ENCODE measurements at regions not wholly inside any gene's neighbourhood (a gene's known extent, or its start where the extent isn't known, plus 50 kb on each side); places are given as distances from the start of the nearest gene placed in this dataset.

DNA sequence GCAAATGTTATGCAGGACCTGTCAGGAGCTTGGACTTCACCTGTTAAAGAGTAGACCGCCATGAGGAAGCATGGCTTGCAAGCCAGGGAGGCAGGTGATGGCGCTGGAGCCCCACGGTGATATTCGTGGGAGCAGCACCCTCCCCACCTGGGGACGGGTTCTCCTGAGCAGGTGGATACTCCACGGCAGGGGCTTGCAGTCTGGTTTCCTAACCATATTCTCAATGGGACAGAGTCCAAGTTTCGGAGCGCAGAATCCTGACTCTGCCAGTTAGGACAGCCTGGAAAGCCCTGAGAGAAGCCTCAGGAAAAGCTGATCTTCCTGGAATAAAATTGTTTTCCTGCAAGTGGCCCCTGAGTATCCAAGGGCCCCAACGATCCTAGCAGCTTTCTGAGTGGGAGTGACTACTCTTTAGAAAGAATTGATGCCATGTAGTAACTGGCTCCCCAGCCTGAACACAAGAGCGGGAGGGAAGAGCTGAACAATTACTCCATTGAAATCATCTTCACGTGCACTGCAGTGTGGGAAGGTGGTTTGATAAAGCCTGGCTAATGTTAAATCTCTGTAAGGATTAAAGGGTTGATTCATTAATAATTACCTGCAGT lies 146.3 kb upstream of the RAB4A start:
- TF ChIP-seq, protein P1, sequence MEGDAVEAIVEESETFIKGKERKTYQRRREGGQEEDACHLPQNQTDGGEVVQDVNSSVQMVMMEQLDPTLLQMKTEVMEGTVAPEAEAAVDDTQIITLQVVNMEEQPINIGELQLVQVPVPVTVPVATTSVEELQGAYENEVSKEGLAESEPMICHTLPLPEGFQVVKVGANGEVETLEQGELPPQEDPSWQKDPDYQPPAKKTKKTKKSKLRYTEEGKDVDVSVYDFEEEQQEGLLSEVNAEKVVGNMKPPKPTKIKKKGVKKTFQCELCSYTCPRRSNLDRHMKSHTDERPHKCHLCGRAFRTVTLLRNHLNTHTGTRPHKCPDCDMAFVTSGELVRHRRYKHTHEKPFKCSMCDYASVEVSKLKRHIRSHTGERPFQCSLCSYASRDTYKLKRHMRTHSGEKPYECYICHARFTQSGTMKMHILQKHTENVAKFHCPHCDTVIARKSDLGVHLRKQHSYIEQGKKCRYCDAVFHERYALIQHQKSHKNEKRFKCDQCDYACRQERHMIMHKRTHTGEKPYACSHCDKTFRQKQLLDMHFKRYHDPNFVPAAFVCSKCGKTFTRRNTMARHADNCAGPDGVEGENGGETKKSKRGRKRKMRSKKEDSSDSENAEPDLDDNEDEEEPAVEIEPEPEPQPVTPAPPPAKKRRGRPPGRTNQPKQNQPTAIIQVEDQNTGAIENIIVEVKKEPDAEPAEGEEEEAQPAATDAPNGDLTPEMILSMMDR (conservative IDR thresholded peaks at IDR 0.05): no peak
- no peak for TF ChIP-seq ZFX (IDR thresholded peaks at IDR 0.05)

Measured in C4-2B (cell line).